WI38 (cell line): ENCODE measurements at regions not wholly inside any gene's neighbourhood (a gene's known extent, or its start where the extent isn't known, plus 50 kb on each side); places are given as distances from the start of the nearest gene placed in this dataset.
"Not testable (repeated sequence)": the region's sequence is repeated elsewhere in the genome, so short reads cannot be mapped to it uniquely, and the experiment has no call there.

ENCODE experiments used
- H3K4me3 ChIP-seq: 2 replicates; pipeline ENCODE4 v1.5.1; 2011; ENCODE audit warnings: low read depth, mild to moderate bottlenecking, control low read depth, low read length
- TF ChIP-seq, protein P1 (sequence below): IDR thresholded peaks from 2 replicates; pipeline ENCODE4 v1.5.1; 2012; ENCODE audit warnings: low read depth, mild to moderate bottlenecking, control low read depth, low read length

DNA sequence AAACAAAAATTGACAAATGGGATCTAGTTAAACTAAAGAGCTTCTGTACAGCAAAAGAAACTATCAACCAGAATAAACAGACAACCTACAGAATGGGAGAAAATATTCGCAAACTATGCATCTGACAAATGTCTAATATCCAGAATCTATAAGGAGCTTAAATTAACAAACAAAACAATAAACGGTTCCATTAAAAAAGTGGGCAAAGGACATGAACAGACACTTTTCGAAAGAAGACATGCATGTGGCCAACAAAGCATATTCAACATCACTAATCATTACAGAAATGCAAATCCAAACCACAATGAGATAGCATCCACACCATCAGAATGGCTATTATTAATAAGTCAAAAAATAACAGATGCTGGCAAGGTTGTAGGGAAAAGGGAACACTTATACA, 50.5 kb upstream of the MED13L start:
- not testable (repeated sequence) for H3K4me3 ChIP-seq

DNA sequence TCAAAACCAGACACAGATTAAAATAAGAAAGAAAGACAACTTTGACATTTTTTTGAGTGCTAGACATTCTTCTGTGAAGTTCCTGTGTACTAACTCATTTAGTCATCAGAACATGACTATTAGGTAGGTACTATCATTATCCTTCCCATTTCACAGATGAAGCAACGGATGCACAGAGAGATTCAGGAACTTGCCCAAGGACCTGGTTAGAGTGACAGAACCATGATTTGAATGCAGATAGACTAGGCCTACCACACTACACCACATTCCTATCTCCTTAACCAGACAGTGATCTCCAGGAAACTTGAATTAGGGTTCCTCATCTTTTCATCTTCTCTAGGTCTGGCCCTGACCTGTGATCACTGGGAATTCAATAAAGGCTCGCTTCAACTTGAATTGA, 54.4 kb upstream of the MED13L start:
- TF ChIP-seq, protein P1, sequence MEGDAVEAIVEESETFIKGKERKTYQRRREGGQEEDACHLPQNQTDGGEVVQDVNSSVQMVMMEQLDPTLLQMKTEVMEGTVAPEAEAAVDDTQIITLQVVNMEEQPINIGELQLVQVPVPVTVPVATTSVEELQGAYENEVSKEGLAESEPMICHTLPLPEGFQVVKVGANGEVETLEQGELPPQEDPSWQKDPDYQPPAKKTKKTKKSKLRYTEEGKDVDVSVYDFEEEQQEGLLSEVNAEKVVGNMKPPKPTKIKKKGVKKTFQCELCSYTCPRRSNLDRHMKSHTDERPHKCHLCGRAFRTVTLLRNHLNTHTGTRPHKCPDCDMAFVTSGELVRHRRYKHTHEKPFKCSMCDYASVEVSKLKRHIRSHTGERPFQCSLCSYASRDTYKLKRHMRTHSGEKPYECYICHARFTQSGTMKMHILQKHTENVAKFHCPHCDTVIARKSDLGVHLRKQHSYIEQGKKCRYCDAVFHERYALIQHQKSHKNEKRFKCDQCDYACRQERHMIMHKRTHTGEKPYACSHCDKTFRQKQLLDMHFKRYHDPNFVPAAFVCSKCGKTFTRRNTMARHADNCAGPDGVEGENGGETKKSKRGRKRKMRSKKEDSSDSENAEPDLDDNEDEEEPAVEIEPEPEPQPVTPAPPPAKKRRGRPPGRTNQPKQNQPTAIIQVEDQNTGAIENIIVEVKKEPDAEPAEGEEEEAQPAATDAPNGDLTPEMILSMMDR = no peak
- no peak overlapping the region for H3K4me3 ChIP-seq

DNA sequence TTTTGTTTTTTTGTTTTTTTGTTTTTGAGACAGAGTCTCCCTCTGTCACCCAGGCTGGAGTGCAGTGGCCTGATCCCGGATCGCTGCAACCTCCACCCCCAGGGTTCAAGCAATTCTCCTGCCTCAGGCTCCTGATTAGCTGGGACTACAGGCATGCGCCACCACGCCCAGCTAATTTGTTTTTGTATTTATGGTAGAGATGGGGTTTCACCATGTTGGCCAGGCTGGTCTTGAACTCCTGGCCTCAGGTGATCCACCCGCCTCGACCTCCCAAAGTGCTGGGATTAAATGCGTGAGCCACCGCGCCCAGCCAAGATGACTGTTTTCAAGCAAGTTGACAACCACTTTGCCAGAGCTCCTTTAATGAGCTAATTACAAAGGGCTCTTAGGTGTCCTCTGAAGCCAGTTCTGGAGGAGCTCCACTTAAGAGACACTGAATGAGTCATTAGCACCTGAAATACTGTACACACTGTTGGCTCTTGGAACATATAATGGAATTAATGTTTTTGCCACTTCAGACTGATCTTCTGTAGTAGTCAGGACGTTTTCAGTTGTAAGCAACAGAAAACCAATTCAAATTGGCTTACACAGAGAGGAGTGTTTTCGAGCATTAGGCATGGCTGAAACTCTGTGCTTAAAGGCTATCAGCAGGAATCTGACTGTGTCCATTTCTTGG, 55.4 kb upstream of the MED13L start:
- TF ChIP-seq, protein P1 = no peak
- no peak overlapping the region for H3K4me3 ChIP-seq

DNA sequence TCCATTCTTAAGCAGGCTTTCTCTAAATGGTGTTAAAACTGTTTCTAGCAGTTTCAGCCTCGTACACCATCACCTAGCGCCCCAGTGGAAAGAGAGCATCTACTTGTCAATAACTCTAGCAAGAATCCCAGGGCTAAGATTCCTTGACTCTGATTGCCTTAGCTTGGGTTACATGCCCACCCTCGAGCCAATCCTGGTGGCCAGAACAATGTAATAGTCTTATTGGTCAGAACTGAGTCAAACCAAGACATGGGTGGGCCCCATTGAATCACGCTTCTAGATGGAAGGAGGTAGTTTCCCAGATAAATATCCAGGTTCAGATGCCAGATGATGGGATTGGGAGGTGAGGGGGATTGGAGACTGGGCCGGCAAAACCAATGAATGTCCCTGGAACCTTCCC, 55.9 kb upstream of the MED13L start:
- H3K4me3 ChIP-seq = no peak overlapping the region
- TF ChIP-seq, protein P1 = no peak

DNA sequence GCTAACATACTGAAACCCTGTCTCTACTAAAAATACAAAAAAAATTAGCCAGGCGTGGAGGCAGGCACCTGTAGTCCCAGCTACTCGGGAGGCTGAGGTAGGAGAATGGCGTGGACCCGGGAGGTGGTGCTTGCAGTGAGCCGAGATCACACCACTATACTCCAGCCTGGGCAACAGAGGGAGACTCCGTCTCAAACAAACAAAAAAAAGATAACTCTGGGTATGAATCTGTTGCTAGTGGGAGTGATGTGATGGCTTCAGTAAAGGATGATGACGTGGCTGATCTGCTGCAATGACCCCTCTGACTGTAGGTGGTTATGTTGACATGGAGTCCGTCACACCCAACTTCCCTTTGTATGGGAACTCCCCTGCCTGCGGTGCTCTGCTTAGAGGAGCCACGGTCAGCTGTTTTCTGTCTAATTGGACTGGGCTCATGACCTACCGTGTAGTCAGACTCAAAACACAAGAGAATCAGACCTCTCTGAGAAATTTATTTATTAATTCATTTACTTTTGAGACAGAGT, 59.1 kb upstream of the MED13L start:
- no peak overlapping the region for H3K4me3 ChIP-seq
- TF ChIP-seq, protein P1 = no peak

DNA sequence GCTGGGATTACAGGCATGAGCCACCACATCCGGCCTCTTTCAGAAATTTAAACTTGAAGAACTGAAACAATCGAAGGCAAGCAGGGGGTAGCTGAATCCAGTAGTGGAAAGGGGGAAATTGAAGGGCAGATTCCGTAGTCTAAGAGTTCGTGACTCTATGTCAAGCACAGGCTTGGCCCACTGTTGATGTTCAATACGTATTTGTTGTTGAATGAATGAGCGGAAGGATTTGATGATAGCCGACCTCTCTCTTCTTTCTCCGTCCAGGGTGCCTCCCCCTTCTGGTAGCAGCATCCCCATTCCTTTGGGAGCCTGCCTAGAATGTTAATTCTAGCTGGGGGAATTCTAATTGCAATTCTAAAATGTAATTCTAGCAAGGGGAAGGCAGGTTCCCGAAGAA, 59.8 kb upstream of the MED13L start:
- no peak overlapping the region for H3K4me3 ChIP-seq
- TF ChIP-seq, protein P1 = no peak

DNA sequence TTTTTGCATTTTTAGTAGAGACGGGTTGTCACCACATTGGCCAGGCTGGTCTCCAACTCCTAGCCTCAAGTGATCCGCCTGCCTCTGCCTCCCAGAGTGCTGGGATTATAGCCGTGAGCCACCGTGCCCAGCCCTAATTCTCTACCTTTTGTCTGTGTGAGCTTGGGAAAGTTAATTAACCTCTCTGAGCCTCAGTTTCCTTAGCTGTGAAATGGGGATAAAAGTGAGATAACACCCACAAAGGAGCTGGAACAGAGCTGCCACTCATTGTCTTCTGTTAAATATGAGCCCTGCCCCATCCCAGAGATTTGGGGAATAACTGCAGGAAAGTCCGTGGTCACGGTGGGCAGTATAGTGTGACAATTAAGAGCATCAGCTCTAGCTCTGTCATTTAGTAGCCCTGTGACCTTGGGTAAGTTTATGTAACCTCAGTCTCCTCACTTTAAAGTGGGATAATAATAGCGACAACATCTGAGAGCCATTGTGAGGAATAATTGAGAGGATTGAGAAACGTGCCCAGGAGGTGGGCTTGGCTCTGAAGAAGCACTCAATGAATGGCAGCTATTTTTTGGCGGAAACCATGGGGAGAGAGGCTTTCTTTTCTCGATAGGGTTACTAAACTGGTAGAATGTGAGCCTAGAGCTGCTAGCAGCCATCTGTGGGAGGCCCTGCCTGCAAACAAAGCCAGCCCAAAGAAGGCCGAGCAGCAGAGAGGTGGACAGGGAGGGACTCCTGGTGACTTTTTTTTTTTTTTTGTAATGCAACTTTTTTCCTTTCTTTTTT, 60.8 kb upstream of the MED13L start:
- H3K4me3 ChIP-seq = no peak overlapping the region
- TF ChIP-seq, protein P1 = no peak
